Ishikawa (cell line): ENCODE measurements at regions not wholly inside any gene's neighbourhood (a gene's known extent, or its start where the extent isn't known, plus 50 kb on each side); places are given as distances from the start of the nearest gene placed in this dataset.

Experiments
- CEBPB ChIP-seq: IDR thresholded peaks from 2 replicates; pipeline ENCODE4 v1.6.1; 2012
- EGR1 ChIP-seq: IDR thresholded peaks from 2 replicates; pipeline ENCODE4 v1.6.1; 2012
- EP300 ChIP-seq: IDR thresholded peaks from 2 replicates; pipeline ENCODE4 v1.6.1; 2012; ENCODE audit warnings: borderline replicate concordance
- NFIC ChIP-seq: IDR thresholded peaks from 2 replicates; pipeline ENCODE4 v1.6.1; 2012
- TAF1 ChIP-seq: IDR thresholded peaks from 2 replicates; pipeline ENCODE4 v1.6.1; 2012; ENCODE audit warnings: low read depth, mild to moderate bottlenecking
- TEAD4 ChIP-seq: IDR thresholded peaks from 2 replicates; pipeline ENCODE4 v1.6.1; 2012
- ZBTB7A ChIP-seq: IDR thresholded peaks from 2 replicates; pipeline ENCODE4 v1.6.1; 2012; ENCODE audit warnings: low read depth
- TF ChIP-seq, protein P1 (sequence below): IDR thresholded peaks from 2 replicates; pipeline ENCODE4 v1.6.1; 2012

- TF ChIP-seq ZBTB7A = no peak
- TF ChIP-seq TAF1 = no peak
- TF ChIP-seq, protein P1, sequence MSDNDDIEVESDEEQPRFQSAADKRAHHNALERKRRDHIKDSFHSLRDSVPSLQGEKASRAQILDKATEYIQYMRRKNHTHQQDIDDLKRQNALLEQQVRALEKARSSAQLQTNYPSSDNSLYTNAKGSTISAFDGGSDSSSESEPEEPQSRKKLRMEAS = no peak
- peak; percentile 17; the same call in 1 of the 2 replicates for TF ChIP-seq EP300
- no peak for TF ChIP-seq EGR1
- TF ChIP-seq NFIC = peak; percentile 53
- no peak for TF ChIP-seq TEAD4
- no peak for TF ChIP-seq CEBPB
Observed at GRCh38 chr15:48052946-48053345, 67.8 kb upstream of the SLC24A5 start.
